Progenitor cell of endocrine pancreas (in vitro differentiated cells): ENCODE measurements at regions not wholly inside any gene's neighbourhood (a gene's known extent, or its start where the extent isn't known, plus 50 kb on each side); places are given as distances from the start of the nearest gene placed in this dataset.

Experiments
- DNase-seq: peaks from one replicate; pipeline ENCODE4 v3.0.0; 2021; ENCODE audit warnings: low spot score; ENCODE audit not compliant: unreplicated experiment
- H3K27ac Mint-ChIP-seq: 2 replicates; pipeline ENCODE4 v1.8.0; 2021; ENCODE audit warnings: mild to moderate bottlenecking, moderate library complexity, mixed read lengths
- H3K27me3 Mint-ChIP-seq: 2 replicates; pipeline ENCODE4 v1.8.0; 2021; ENCODE audit warnings: mixed read lengths
- H3K36me3 Mint-ChIP-seq: 2 replicates; pipeline ENCODE4 v1.8.0; 2022; ENCODE audit warnings: mixed read lengths; ENCODE audit not compliant: insufficient read depth
- H3K4me1 Mint-ChIP-seq: 2 replicates; pipeline ENCODE4 v1.8.0; 2021; ENCODE audit warnings: low read depth, mixed read lengths
- H3K4me3 Mint-ChIP-seq: 2 replicates; pipeline ENCODE4 v1.8.0; 2021; ENCODE audit warnings: low read depth, mild to moderate bottlenecking, moderate library complexity, mixed read lengths
- H3K9me3 Mint-ChIP-seq: 2 replicates; pipeline ENCODE4 v1.8.0; 2021; ENCODE audit warnings: low read depth, mixed read lengths
- TF ChIP-seq, protein P1 (sequence below): fragments of 200-600 bp; sonication (generic); IDR thresholded peaks from one replicate; pipeline ENCODE4 v1.5.0; 2021; ENCODE audit warnings: antibody characterized with exemption, mild to moderate bottlenecking; ENCODE audit not compliant: unreplicated experiment

- H3K4me3 Mint-ChIP-seq: no peak overlapping the region
- no peaks in the 10 kb centered on the region for H3K36me3 Mint-ChIP-seq
- no peak overlapping the region for H3K27ac Mint-ChIP-seq
- TF ChIP-seq, protein P1, sequence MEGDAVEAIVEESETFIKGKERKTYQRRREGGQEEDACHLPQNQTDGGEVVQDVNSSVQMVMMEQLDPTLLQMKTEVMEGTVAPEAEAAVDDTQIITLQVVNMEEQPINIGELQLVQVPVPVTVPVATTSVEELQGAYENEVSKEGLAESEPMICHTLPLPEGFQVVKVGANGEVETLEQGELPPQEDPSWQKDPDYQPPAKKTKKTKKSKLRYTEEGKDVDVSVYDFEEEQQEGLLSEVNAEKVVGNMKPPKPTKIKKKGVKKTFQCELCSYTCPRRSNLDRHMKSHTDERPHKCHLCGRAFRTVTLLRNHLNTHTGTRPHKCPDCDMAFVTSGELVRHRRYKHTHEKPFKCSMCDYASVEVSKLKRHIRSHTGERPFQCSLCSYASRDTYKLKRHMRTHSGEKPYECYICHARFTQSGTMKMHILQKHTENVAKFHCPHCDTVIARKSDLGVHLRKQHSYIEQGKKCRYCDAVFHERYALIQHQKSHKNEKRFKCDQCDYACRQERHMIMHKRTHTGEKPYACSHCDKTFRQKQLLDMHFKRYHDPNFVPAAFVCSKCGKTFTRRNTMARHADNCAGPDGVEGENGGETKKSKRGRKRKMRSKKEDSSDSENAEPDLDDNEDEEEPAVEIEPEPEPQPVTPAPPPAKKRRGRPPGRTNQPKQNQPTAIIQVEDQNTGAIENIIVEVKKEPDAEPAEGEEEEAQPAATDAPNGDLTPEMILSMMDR: no peak
- no peaks in the 10 kb centered on the region for H3K27me3 Mint-ChIP-seq
- no peak for DNase-seq
- H3K9me3 Mint-ChIP-seq: peaks cover 2% of the 10 kb centered on the region
- H3K4me1 Mint-ChIP-seq: peaks cover 7% of the 10 kb centered on the region
Observed at GRCh38 chr1:56286506-56286905, 292.9 kb downstream of the PLPP3 start.

GRCh38 chr1:56285554-56286402, 293.6 kb downstream of the PLPP3 start:
- peaks cover 2% of the 10 kb centered on the region for H3K9me3 Mint-ChIP-seq
- H3K4me1 Mint-ChIP-seq: peaks cover 7% of the 10 kb centered on the region
- no peak for DNase-seq
- H3K36me3 Mint-ChIP-seq: no peaks in the 10 kb centered on the region
- no peak overlapping the region for H3K27ac Mint-ChIP-seq
- TF ChIP-seq, protein P1: no peak
- H3K4me3 Mint-ChIP-seq: no peak overlapping the region
- H3K27me3 Mint-ChIP-seq: no peaks in the 10 kb centered on the region

DNA sequence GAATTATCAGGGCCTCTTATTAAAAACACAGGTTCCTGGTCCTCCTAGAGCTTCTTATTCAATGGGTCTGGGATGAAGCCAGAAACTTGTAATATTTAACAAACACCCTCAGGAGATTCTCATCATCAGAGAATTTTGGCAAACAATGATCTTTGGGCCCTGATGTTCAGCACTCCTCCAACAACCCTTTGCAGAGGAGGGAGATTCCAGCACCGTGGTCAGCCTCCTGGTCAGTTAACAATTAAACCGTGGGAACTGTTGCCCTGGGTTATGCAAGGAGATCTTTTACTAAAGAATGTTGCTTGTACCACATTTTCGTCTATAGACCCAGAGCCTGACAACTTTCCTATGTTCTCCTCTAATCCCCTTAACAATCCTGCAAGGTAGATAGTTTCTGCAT, 294.4 kb downstream of the PLPP3 start:
- H3K36me3 Mint-ChIP-seq: no peaks in the 10 kb centered on the region
- no peak for DNase-seq
- TF ChIP-seq, protein P1: no peak
- H3K4me1 Mint-ChIP-seq: peaks cover 3% of the 10 kb centered on the region
- H3K4me3 Mint-ChIP-seq: no peak overlapping the region
- no peak overlapping the region for H3K27ac Mint-ChIP-seq
- peaks cover 2% of the 10 kb centered on the region for H3K9me3 Mint-ChIP-seq
- no peaks in the 10 kb centered on the region for H3K27me3 Mint-ChIP-seq

GRCh38 chr1:56278061-56278460, 301.3 kb downstream of the PLPP3 start:
- H3K9me3 Mint-ChIP-seq: peaks cover 6% of the 10 kb centered on the region
- H3K4me3 Mint-ChIP-seq: no peak overlapping the region
- H3K4me1 Mint-ChIP-seq: no peaks in the 10 kb centered on the region
- H3K27me3 Mint-ChIP-seq: no peaks in the 10 kb centered on the region
- H3K27ac Mint-ChIP-seq: no peak overlapping the region
- TF ChIP-seq, protein P1: no peak
- peaks cover 1% of the 10 kb centered on the region for H3K36me3 Mint-ChIP-seq
- DNase-seq: no peak

GRCh38 chr1:56268519-56269140, 310.7 kb downstream of the PLPP3 start:
- no peaks in the 10 kb centered on the region for H3K27me3 Mint-ChIP-seq
- H3K9me3 Mint-ChIP-seq: no peaks in the 10 kb centered on the region
- no peaks in the 10 kb centered on the region for H3K4me1 Mint-ChIP-seq
- DNase-seq: no peak
- H3K27ac Mint-ChIP-seq: no peak overlapping the region
- H3K4me3 Mint-ChIP-seq: no peak overlapping the region
- no peaks in the 10 kb centered on the region for H3K36me3 Mint-ChIP-seq
- TF ChIP-seq, protein P1: no peak
